Mesenchymal stem cell (in vitro differentiated cells and primary cell): ENCODE measurements at regions not wholly inside any gene's neighbourhood (a gene's known extent, or its start where the extent isn't known, plus 50 kb on each side); places are given as distances from the start of the nearest gene placed in this dataset.

Experiments used
- DNase-seq: peaks from one replicate; pipeline ENCODE4 v3.0.0-alpha.2; 2013
- H2AFZ ChIP-seq: one replicate; pipeline ENCODE4 v1.6.1; 2013; ENCODE audit warnings: low read depth, mild to moderate bottlenecking, control low read depth, inconsistent platforms, low read length, moderate library complexity
- H2AK5ac ChIP-seq: 2 replicates; pipeline ENCODE4 v1.6.1; 2013; ENCODE audit warnings: low read length, moderate library complexity, mild to moderate bottlenecking, inconsistent platforms; ENCODE audit not compliant: severe bottlenecking
- H2BK120ac ChIP-seq: one replicate; pipeline ENCODE4 v1.6.1; 2013; ENCODE audit warnings: low read depth, mild to moderate bottlenecking, inconsistent platforms, low read length, moderate library complexity
- H2BK12ac ChIP-seq, 2 experiments: one replicate each; pipeline ENCODE4 v1.6.1; 2013; ENCODE audit warnings: inconsistent platforms in 2 of 2, low read length in 2 of 2, mild to moderate bottlenecking in 2 of 2, moderate library complexity in 2 of 2, control low read depth in 1 of 2
- H2BK15ac ChIP-seq: one replicate; pipeline ENCODE4 v1.6.1; 2013; ENCODE audit warnings: mild to moderate bottlenecking, low read depth, inconsistent platforms; ENCODE audit not compliant: poor library complexity, severe bottlenecking
- H2BK5ac ChIP-seq: 2 replicates; pipeline ENCODE4 v1.6.1; 2013; ENCODE audit warnings: low read depth, mild to moderate bottlenecking, low read length, control low read depth, inconsistent platforms; ENCODE audit not compliant: poor library complexity, severe bottlenecking
- H3K14ac ChIP-seq, 2 experiments: one replicate each; pipeline ENCODE4 v1.6.1; 2013; ENCODE audit warnings: inconsistent platforms in 2 of 2, low read length in 2 of 2, control low read depth in 1 of 2, mild to moderate bottlenecking in 1 of 2, moderate library complexity in 1 of 2
- H3K18ac ChIP-seq, 2 experiments: one replicate each; pipeline ENCODE4 v1.6.1; 2013; ENCODE audit warnings: inconsistent platforms in 2 of 2, low read length in 2 of 2, control low read depth in 1 of 2, low read depth in 1 of 2, mild to moderate bottlenecking in 1 of 2
- H3K23ac ChIP-seq, 2 experiments: one replicate each; pipeline ENCODE4 v1.6.1; 2013; ENCODE audit warnings: inconsistent platforms in 2 of 2, low read length in 2 of 2, mild to moderate bottlenecking in 2 of 2, moderate library complexity in 2 of 2, control low read depth in 1 of 2
- H3K27ac ChIP-seq: 2 replicates; pipeline ENCODE4 v1.5.1; 2013; ENCODE audit warnings: mild to moderate bottlenecking, moderate library complexity, low read length, control low read depth, inconsistent platforms; ENCODE audit not compliant: poor library complexity, severe bottlenecking
- H3K27me3 ChIP-seq, 2 experiments: 2 replicates each; pipeline versions ENCODE4 v1.6.1 to v1.7.0; 2013; ENCODE audit warnings: low read length in 2 of 2, mild to moderate bottlenecking in 2 of 2, moderate library complexity in 2 of 2, control low read depth in 1 of 2, inconsistent platforms in 1 of 2; ENCODE audit not compliant: control insufficient read depth in 1 of 2, insufficient read depth in 1 of 2
- H3K36me3 ChIP-seq, 2 experiments: 2 replicates each; pipeline versions ENCODE4 v1.6.1 to v1.7.0; 2013; ENCODE audit warnings: low read length in 2 of 2, control low read depth in 1 of 2, inconsistent platforms in 1 of 2, low read depth in 1 of 2, mild to moderate bottlenecking in 1 of 2; ENCODE audit not compliant: insufficient read depth in 2 of 2, control insufficient read depth in 1 of 2
- H3K4ac ChIP-seq, 2 experiments: one replicate each; pipeline ENCODE4 v1.6.1; 2013; ENCODE audit warnings: inconsistent platforms in 2 of 2, low read length in 2 of 2, mild to moderate bottlenecking in 2 of 2, moderate library complexity in 2 of 2, control low read depth in 1 of 2, low read depth in 1 of 2
- H3K4me1 ChIP-seq: 2 replicates; pipeline ENCODE4 v1.6.1; 2013; ENCODE audit warnings: low read depth, low read length, control low read depth; ENCODE audit not compliant: control insufficient read depth, insufficient read depth
- H3K4me2 ChIP-seq: 2 replicates; pipeline ENCODE4 v1.6.1; 2013; ENCODE audit warnings: low read length, mild to moderate bottlenecking, inconsistent platforms; ENCODE audit not compliant: poor library complexity, severe bottlenecking
- H3K4me3 ChIP-seq, 2 experiments: 2 replicates each; pipeline versions ENCODE4 v1.5.1 to v1.7.0; 2013; ENCODE audit warnings: low read length in 2 of 2, mild to moderate bottlenecking in 2 of 2, control low read depth in 1 of 2, low read depth in 1 of 2; ENCODE audit not compliant: insufficient read depth in 1 of 2
- H3K79me1 ChIP-seq: replicated peaks from 2 replicates; pipeline ENCODE4 v1.6.1; 2013; ENCODE audit warnings: mild to moderate bottlenecking, control low read depth, low read length, inconsistent platforms; ENCODE audit not compliant: poor library complexity, severe bottlenecking
- H3K9ac ChIP-seq: 2 replicates; pipeline ENCODE4 v1.7.0; 2013; ENCODE audit warnings: mild to moderate bottlenecking, low read length, moderate library complexity
- H3K9me3 ChIP-seq: 2 replicates; pipeline ENCODE4 v1.7.0; 2013; ENCODE audit warnings: mild to moderate bottlenecking, low read length; ENCODE audit not compliant: control insufficient read depth
- H4K8ac ChIP-seq: one replicate; pipeline ENCODE4 v1.6.1; 2013; ENCODE audit warnings: inconsistent platforms, mild to moderate bottlenecking, low read length, moderate library complexity
- H4K91ac ChIP-seq: one replicate; pipeline ENCODE4 v1.6.1; 2013; ENCODE audit warnings: mild to moderate bottlenecking, low read length, inconsistent platforms
- WGBS: methylation state at CpG from one replicate; pipeline ENCODE4 v1.1.7; 2013; ENCODE audit warnings: mixed read lengths; 5-methylcytosine and 5-hydroxymethylcytosine counted together

GRCh38 chr4:97349468-97350186 is 793.6 kb downstream of the STPG2 start:
- no peak overlapping the region for H3K4me3 ChIP-seq
- no peak overlapping the region for H3K23ac ChIP-seq
- H3K27ac ChIP-seq = no peak overlapping the region
- H2BK12ac ChIP-seq = no peak overlapping the region
- no peaks in the 10 kb centered on the region for H3K27me3 ChIP-seq
- H3K4ac ChIP-seq = no peak overlapping the region
- H4K91ac ChIP-seq = no peak overlapping the region
- no peak overlapping the region for H3K18ac ChIP-seq
- no peak overlapping the region for H4K8ac ChIP-seq
- no peak overlapping the region for H3K9ac ChIP-seq
- no peak overlapping the region for H2BK15ac ChIP-seq
- no peak overlapping the region for H2AFZ ChIP-seq
- H3K4me2 ChIP-seq = no peak overlapping the region
- DNase-seq = no peak
- no peak overlapping the region for H3K14ac ChIP-seq
- no peaks in the 10 kb centered on the region for H3K79me1 ChIP-seq
- no peak overlapping the region for H2BK5ac ChIP-seq
- peaks cover 20% of the 10 kb centered on the region for H3K9me3 ChIP-seq
- H3K36me3 ChIP-seq = no peaks in the 10 kb centered on the region
- no peak overlapping the region for H2AK5ac ChIP-seq
- 38% methylated on average over 1 of the region's 1 CpG for WGBS
- no peaks in the 10 kb centered on the region for H3K4me1 ChIP-seq
- H2BK120ac ChIP-seq = no peak overlapping the region

- Histone ChIP-seq H3K23ac (no peak overlapping the region), H2BK120ac (no peak overlapping the region), H3K27ac (no peak overlapping the region), H2BK15ac (no peak overlapping the region), H4K91ac (no peak overlapping the region), H3K79me1 (no peaks in the 10 kb centered on the region), H2AFZ (no peak overlapping the region), H3K36me3 (no peaks in the 10 kb centered on the region), H3K4me2 (no peak overlapping the region), H3K9me3 (peaks cover 15% of the 10 kb centered on the region), H3K14ac (no peak overlapping the region), H4K8ac (no peak overlapping the region), H3K4ac (no peak overlapping the region), H2BK12ac (no peak overlapping the region), H3K4me1 (no peaks in the 10 kb centered on the region), H3K9ac (no peak overlapping the region), H2AK5ac (no peak overlapping the region), H3K18ac (no peak overlapping the region), H3K4me3 (no peak overlapping the region), H2BK5ac (no peak overlapping the region), H3K27me3 (no peaks in the 10 kb centered on the region)
- no peak for DNase-seq
- WGBS = no CpG with 5 or more reads among the region's 1 CpG
Measured at GRCh38 chr4:97353876-97354275, 789.4 kb downstream of the STPG2 start.

- no peak overlapping the region for H3K18ac ChIP-seq
- no peak overlapping the region for H2BK12ac ChIP-seq
- H4K8ac ChIP-seq = no peak overlapping the region
- no peak overlapping the region for H2AFZ ChIP-seq
- no peak overlapping the region for H3K4me3 ChIP-seq
- no peak overlapping the region for H3K14ac ChIP-seq
- no peak overlapping the region for H3K27ac ChIP-seq
- H3K79me1 ChIP-seq = no peaks in the 10 kb centered on the region
- peaks cover 8% of the 10 kb centered on the region for H3K9me3 ChIP-seq
- no peak overlapping the region for H2BK120ac ChIP-seq
- DNase-seq = no peak
- no peak overlapping the region for H2AK5ac ChIP-seq
- no peak overlapping the region for H2BK15ac ChIP-seq
- H3K9ac ChIP-seq = no peak overlapping the region
- WGBS = 75% methylated on average over 1 of the region's 2 CpGs
- H3K4me2 ChIP-seq = no peak overlapping the region
- H2BK5ac ChIP-seq = no peak overlapping the region
- no peak overlapping the region for H4K91ac ChIP-seq
- no peaks in the 10 kb centered on the region for H3K36me3 ChIP-seq
- no peak overlapping the region for H3K23ac ChIP-seq
- H3K4me1 ChIP-seq = no peaks in the 10 kb centered on the region
- H3K27me3 ChIP-seq = no peaks in the 10 kb centered on the region
- H3K4ac ChIP-seq = no peak overlapping the region
Measured at GRCh38 chr4:97359826-97360225, 783.5 kb downstream of the STPG2 start.

GRCh38 chr4:97360733-97361132 is 782.5 kb downstream of the STPG2 start:
- no peak overlapping the region for H4K91ac ChIP-seq
- no peak overlapping the region for H3K4me3 ChIP-seq
- no peak overlapping the region for H3K4me2 ChIP-seq
- H3K4ac ChIP-seq = no peak overlapping the region
- no peak overlapping the region for H2AK5ac ChIP-seq
- no peak overlapping the region for H2BK5ac ChIP-seq
- no peak overlapping the region for H3K9ac ChIP-seq
- H3K4me1 ChIP-seq = no peaks in the 10 kb centered on the region
- no peaks in the 10 kb centered on the region for H3K79me1 ChIP-seq
- no peak overlapping the region for H4K8ac ChIP-seq
- no peak overlapping the region for H3K14ac ChIP-seq
- H2BK15ac ChIP-seq = no peak overlapping the region
- no peaks in the 10 kb centered on the region for H3K27me3 ChIP-seq
- no peak overlapping the region for H2AFZ ChIP-seq
- no peak overlapping the region for H2BK12ac ChIP-seq
- peaks cover 9% of the 10 kb centered on the region for H3K9me3 ChIP-seq
- no peak overlapping the region for H3K18ac ChIP-seq
- no peak for DNase-seq
- H2BK120ac ChIP-seq = no peak overlapping the region
- no peaks in the 10 kb centered on the region for H3K36me3 ChIP-seq
- no peak overlapping the region for H3K27ac ChIP-seq
- H3K23ac ChIP-seq = no peak overlapping the region
